SH-SY5Y (cell line): ENCODE measurements at regions not wholly inside any gene's neighbourhood (a gene's known extent, or its start where the extent isn't known, plus 50 kb on each side); places are given as distances from the start of the nearest gene placed in this dataset.

Experiments used
- GATA2 ChIP-seq: IDR thresholded peaks from 2 replicates; pipeline ENCODE4 v1.6.1; 2011; ENCODE audit warnings: mild to moderate bottlenecking, low read depth, low read length
- GATA3 ChIP-seq: IDR thresholded peaks from 2 replicates; pipeline ENCODE4 v1.6.1; 2011; ENCODE audit warnings: low read depth, mild to moderate bottlenecking, low read length, moderate library complexity

DNA sequence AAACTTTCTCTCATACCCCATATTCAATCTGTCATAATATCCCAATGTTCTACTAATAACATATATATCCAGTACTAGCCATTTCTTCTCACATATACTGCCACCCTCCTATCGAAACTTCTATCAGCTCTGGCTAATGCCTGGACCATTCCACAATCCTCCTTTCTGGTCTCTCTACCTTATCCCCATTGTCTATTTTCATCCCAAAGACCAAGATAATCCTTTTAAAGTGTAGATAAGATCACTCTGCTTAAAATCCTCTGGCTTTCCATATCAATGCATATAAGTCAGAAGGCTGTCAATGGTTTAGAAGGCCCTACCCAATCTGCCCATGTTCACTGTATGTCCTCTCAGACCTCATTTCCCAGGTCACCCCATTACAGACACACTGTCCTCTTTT is 229.6 kb downstream of the ZEB2 start:
- TF ChIP-seq GATA3, result no peak
- TF ChIP-seq GATA2, result peak; percentile 9; the same call in 1 of the 2 replicates
